ENCODE measurements at regions not wholly inside any gene's neighbourhood (a gene's known extent, or its start where the extent isn't known, plus 50 kb on each side); places are given as distances from the start of the nearest gene placed in this dataset.

- TF ChIP-seq CTCF (IDR thresholded peaks at IDR 0.05; ENCODE audit: poor library complexity, severe bottlenecking) (no peak), EZH2 (IDR thresholded peaks at IDR 0.05; ENCODE audit: borderline replicate concordance, insufficient read depth, low read length, poor library complexity, severe bottlenecking) (no peak), REST (IDR thresholded peaks at IDR 0.05; ENCODE audit: borderline replicate concordance) (no peak), POLR2AphosphoS5 (IDR thresholded peaks at IDR 0.05) (no peak), EP300 (conservative IDR thresholded peaks at IDR 0.05; ENCODE audit: poor library complexity, severe bottlenecking) (no peak), TAF1 (IDR thresholded peaks at IDR 0.05; ENCODE audit: low read depth) (no peak), RAD21 (conservative IDR thresholded peaks at IDR 0.05) (no peak), SMC3 (conservative IDR thresholded peaks at IDR 0.05; ENCODE audit: poor library complexity) (no peak)
Observed at GRCh38 chr5:167797933-167798332, 493.5 kb upstream of the WWC1 start.
